ENCODE measurements at regions not wholly inside any gene's neighbourhood (a gene's known extent, or its start where the extent isn't known, plus 50 kb on each side); places are given as distances from the start of the nearest gene placed in this dataset.

DNA sequence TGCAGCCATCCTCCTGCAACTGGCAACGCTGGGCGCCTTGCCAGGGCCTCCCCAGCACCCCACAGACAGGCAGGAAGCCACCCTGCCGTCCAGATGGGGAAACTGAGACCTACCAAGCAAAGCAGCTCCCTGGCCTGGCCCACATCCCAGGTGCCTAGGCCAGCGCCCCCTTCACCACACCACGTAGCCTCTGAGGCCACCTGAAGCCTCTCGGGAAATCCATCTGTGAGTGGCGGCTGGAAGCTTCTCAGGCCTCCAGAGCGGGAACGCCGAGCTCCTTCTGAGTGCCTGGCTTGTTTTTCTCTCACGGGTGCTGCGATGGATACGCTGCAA, 58.7 kb downstream of the UNCX start:
- TF ChIP-seq POLR2A (IDR thresholded peaks at IDR 0.05) = no peak
- TF ChIP-seq, protein P1, sequence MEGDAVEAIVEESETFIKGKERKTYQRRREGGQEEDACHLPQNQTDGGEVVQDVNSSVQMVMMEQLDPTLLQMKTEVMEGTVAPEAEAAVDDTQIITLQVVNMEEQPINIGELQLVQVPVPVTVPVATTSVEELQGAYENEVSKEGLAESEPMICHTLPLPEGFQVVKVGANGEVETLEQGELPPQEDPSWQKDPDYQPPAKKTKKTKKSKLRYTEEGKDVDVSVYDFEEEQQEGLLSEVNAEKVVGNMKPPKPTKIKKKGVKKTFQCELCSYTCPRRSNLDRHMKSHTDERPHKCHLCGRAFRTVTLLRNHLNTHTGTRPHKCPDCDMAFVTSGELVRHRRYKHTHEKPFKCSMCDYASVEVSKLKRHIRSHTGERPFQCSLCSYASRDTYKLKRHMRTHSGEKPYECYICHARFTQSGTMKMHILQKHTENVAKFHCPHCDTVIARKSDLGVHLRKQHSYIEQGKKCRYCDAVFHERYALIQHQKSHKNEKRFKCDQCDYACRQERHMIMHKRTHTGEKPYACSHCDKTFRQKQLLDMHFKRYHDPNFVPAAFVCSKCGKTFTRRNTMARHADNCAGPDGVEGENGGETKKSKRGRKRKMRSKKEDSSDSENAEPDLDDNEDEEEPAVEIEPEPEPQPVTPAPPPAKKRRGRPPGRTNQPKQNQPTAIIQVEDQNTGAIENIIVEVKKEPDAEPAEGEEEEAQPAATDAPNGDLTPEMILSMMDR (IDR thresholded peaks at IDR 0.05) = no peak
- no peak for TF ChIP-seq POLR2AphosphoS5 (IDR thresholded peaks at IDR 0.05)
- TF ChIP-seq EP300 (IDR thresholded peaks at IDR 0.05; ENCODE audit: low read depth) = no peak
